ENCODE measurements at regions not wholly inside any gene's neighbourhood (a gene's known extent, or its start where the extent isn't known, plus 50 kb on each side); places are given as distances from the start of the nearest gene placed in this dataset.

DNA sequence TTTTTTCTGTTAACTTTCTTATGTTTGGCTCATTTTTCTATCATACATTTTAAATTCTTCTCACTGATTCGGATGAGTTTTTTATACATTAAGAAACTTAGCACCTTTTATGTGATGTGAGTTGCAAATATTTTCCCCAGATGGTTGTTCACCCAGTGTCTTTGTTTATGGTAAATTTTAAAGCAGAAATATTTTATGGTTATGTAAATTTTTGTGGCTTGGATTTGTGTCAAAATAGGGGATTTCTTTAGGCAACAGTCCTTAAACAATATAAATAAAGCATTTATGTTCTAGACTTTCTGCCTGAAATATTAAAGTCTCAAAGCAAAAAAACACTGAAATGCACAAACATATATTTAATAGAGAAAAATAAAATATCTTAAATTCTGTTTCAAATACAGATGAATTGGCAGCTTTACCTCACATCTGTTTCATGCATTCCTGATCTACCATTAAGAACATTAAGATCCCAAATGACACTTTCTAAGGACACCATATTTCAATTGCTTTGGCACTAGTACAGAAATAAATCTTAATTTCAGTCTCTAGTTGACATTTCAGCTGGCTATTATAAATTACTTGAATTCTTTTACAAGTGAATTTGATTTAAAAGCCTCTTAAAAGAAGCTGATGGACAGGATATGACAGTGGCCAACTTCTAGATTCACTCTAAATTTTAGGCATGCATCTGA, 646.6 kb downstream of the HACE1 start:
- peak in 1 of 2 experiments; percentile 11 for DNase-seq (ENCODE audit: low read depth in 2 of 2)

DNA sequence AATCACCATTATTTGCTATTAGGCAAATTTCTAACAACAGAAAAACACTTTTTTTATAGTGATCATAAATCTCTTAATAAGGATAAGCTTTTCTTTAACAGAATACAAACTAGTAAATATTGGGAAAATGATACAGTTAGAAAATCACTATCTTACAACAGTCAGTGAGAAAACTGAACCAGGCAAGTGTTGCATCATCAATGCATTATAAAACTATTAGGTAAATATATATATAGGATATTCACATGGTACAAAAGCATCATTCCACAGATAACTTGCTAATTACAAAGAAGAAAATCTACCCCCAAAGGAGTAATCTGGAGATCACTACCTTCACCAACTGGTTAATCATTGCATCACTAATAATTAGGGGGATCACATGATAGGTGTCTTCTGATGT, 652.1 kb downstream of the HACE1 start:
- DNase-seq (ENCODE audit: low read depth in 2 of 2) = no peak

DNA sequence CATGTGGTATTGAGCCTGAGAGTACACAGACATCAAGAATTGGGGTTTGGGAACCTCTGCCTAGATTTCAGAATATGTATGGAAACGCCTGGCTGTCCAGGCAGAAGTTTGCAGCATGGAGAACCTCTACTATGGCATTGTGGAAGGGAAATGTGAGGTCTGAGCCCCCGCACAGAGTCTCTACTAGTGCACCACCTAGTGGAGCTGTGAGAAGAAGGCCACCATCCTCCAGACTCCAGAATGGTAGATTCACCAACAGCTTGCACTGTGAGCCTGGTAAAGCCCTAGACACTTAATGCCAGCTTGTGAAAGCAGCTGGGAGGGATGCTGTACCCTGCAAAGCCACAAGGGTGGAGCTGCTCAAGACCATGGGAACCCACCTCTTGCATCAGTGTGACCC, 658.2 kb downstream of the HACE1 start:
- DNase-seq (ENCODE audit: low read depth in 2 of 2) = no peak

DNA sequence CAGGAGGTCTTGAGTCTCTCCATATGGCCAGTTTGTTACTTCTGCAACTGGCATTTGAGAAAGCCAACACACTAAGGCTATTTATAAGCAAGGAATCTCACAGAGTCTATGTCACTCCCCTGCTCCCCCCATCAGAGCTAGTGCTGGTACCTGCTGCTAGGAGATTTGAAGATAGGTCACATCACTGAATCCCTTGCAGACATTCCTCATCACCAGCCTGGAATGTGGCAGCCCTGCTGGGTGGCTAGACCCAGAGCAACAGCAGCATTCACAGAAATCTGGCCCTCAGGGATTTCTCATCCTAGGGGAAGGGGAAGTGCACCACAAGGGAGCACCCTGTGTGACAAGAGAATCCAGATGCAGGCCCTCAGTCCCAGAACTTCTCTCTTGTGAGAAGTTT, 672.1 kb downstream of the HACE1 start:
- DNase-seq (ENCODE audit: low read depth in 2 of 2) = no peak

DNA sequence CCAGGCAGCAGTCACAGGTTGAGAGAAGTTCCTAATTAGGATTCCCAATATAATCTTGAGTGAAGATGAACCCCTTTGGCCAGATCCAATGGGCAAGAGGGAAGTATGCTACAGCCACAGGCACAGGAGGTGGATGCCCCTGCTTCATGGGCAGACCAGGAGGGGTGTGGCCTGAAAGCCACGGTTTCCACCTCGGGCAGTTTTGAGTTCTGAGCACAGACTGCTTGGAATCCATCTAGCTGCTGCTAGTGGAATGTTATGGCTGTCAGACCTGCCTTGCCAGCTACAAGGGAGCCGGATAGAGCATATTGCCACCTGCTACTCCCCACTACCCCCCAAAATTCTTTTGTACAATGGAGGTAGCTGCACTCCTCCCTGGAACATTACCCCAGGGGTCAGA, 672.9 kb downstream of the HACE1 start:
- no peak for DNase-seq (ENCODE audit: low read depth in 2 of 2)

DNA sequence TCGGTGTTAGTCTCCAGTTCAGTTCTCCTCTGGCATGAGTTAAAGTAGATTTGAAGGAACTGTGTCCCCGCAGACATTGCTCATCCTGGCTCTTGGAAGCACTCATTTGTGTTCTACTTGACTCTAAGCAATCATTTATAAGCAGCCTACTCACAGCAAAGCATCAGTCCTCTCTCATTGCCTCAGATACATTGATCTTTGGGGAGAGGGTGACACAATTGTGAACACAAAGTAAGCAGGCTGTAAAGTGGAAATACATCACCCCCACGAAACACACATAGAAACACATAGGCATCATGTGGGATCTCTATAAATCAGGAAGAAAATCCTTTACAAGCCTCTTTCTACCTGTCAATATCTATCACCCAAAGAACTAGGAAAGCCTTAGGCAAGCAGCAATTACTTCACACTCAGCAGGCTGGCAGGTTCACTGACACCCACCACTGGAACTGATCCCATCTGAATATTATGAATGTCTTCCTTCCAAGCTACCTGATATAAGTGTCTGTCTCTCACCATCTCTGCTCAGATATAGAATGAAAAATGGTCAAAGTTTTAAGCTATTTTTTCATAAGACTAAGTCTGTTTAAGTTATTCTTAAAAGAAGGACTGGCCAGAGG, 675.8 kb downstream of the HACE1 start:
- DNase-seq (ENCODE audit: low read depth in 2 of 2) = no peak

DNA sequence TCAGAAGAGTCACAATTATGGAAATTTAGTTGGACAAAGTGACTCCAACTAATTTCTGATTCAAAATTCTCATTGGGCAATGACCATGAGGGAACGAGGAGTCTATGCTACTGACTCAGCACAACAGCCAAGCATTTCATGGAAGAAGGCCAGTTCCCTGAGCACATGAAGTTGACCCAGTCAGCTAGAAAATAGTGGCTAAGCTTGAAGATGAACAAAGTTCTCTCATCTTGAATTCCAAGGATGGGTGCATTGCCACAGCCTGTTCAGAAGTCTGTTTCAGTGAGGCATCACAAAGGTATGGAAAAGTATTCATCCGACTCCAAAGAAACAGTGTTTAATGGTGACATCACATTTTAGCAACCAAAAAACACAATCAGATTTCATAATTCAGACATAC, 676.9 kb downstream of the HACE1 start:
- DNase-seq (ENCODE audit: low read depth in 2 of 2) = peak; percentile 42 to 46

DNA sequence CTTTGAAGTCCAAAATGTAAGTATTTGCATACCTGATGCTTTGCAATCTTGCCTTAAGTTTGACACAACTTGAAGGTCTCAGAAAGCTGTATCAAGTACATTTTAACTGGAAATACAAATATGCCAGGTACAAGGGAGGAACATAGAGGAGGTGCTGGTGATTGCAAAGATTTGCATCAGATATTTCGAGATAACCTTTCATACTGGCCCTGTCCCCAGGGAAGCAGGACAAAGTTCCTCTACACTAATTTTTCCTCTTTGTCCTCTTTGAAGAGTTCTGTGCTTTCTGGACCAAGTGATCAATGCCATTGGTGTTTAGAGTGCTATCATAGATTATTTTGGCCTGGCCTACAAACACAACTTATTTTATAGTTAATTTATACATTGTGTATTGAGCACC, 686.1 kb downstream of the HACE1 start:
- DNase-seq (ENCODE audit: low read depth in 2 of 2) = no peak

DNA sequence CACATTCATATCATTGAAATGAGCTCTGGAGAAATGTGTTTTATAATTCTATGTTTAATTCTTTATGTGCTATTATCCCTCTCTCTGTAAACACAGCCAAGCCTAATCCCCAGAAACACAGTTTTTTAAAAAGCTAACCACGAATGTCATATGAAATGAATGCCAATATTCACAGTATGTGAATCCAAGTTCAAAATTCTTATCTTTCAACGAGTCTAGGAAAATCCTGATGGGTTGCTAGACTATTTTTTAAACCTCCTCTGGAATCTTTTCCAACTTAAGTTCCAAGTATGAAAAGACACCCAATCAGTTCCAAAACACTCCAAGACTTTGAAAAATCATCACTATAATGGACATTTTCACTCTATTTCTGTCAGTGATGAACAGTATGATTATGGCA, 689.3 kb downstream of the HACE1 start:
- DNase-seq (ENCODE audit: low read depth in 2 of 2) = no peak

DNA sequence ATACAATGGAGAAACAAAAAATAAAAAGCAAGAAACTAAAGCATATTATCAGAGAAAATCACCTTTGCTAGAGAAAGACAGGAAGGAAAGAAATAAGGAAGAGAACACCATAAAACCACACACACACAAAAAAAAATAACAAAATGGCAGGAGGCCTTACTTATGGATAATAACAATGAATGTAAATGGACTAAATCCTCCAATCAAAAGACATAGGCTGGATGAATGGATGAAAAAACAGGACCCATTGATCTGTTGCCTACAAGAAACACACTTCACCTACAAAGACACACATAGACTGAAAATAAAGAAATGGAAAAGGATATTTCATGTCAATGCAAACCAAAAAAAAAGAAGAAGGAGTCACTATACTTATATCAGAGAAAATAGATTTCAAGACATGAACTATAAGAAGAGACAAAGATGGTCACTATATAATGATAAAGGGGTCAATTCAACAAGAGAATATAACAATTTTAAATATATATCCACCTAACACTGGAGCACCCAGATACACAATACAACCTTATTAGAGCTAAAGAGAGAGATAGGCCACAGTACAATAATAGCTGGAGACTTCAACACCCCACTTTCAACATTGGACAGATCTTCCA, 693.6 kb downstream of the HACE1 start:
- no peak for DNase-seq (ENCODE audit: low read depth in 2 of 2)

DNA sequence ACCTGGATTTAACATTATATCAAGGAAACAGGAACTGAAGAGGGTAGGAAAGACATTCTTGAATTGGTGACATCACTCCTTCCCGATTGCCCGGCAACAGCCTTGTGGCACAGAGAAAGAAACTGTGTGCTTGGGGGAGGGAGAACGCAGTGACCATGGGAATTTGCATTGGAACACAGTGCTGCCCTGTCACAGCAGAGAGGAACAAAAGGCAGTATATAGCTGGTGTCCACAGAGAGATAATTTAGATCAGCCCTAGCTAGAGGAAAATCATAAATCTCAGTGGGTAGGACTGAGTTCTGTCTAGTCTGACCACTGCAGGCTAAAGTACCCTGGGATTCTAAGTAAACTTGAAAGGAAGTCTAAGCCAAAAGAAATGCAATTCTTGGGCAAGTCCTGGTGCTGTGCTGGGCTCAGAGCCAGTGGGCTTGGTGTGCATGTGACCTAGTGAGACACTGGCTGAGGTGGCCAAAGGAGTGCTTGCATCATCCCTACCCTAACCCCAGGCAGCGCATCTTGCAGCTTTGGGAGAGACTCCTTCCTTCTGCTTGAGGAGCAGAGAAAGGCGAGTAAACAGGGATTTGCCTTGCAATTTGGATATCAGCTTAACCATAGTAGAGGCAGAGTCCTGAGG, 697.6 kb downstream of the HACE1 start:
- DNase-seq (ENCODE audit: low read depth in 2 of 2) = peak; percentile 35 to 38

GRCh38 chr6:104159045-104159618, 700.6 kb downstream of the HACE1 start:
- no peak for DNase-seq (ENCODE audit: low read depth in 2 of 2)

DNA sequence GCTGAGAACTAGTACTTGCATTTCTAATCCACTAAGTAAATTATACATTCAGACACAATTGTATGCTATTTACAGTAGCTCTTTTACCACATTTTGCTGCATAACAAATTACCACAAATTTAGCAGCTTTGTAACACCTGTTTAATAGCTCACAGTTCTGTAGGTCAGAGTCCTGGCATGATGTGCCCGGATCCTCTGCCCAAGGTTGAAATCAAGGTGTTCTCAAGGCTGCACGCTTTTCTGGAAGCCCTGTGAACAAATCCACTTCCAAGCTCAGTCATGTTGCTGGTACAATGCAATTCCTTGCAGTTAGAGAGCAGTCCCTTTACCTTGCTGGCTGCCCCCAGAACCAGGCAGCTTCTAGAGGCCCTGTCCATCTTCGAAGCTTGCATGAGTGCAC, 716.0 kb downstream of the HACE1 start:
- DNase-seq (ENCODE audit: low read depth in 2 of 2) = no peak

DNA sequence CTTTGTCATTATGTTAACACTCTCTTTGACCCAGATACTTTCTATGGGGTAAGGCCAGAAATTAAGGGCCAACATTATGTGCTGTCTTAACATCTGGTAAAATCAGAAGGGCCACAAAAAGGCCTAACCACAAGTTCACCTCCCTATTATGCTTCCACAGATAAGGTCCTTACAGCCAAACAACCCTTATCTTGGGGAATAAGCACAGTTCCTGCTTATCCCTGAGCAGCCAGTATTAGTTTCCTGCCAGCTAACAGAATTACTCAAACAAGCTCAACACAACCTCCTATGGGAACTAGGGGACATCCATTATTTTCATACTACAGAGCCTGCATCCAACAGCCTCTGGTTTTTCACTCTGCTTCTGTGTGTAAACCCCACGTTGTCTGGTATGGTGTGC, 724.8 kb downstream of the HACE1 start:
- DNase-seq (ENCODE audit: low read depth in 2 of 2) = no peak

DNA sequence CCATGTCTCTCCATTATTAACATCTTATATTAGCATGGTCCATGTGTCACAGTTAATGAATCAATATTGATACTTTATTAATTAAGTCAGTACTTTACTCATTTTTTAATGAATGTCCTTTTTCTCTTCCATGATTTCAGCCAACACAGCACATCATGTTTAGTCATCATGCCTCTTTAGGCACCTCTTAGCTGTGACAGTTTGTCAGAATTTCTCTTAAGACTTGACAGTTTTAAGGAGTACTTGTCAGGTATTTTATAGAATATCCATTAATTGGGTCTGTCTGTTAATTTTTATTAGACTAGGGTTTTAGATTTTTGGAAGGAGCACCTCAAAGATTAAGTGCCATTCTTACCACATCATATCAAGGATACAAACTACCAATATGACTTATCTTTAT, 729.4 kb downstream of the HACE1 start:
- no peak for DNase-seq (ENCODE audit: low read depth in 2 of 2)

DNA sequence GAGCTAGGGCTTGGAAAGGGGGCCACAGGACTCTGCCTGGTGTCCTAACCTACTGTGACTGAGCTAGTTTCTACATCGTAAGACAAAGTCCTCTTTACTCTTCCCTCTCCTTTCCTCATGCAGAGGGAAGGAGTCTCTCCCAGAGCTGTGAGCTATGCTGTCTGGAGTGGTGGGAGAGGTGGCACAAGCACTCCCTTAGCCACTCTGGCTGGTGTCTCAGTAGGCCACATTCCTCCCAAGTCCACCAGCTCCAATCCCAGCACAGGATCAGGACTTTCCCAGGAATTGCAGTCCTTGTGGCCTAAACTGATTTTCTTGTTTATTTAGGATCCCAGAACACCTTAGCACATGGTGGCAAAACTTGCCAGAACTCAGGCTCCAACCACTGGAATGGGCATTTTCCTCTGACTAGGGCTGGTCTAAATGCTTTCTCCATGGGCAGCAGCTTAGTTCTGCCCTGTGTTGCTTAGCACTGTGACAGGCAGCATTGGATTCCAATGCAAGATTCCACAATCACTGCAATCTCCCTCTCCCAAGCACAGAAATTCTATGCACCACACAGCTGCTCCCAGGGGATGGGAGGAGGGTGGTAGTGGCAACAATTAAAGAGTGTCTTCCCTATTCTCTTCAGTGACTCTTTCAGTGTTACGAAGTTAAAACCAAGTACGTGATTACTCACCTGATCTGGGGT, 733.3 kb downstream of the HACE1 start:
- DNase-seq (ENCODE audit: low read depth in 2 of 2) = no peak

GRCh38 chr6:104123227-104123626, 736.5 kb downstream of the HACE1 start:
- no peak for DNase-seq (ENCODE audit: low read depth in 2 of 2)

DNA sequence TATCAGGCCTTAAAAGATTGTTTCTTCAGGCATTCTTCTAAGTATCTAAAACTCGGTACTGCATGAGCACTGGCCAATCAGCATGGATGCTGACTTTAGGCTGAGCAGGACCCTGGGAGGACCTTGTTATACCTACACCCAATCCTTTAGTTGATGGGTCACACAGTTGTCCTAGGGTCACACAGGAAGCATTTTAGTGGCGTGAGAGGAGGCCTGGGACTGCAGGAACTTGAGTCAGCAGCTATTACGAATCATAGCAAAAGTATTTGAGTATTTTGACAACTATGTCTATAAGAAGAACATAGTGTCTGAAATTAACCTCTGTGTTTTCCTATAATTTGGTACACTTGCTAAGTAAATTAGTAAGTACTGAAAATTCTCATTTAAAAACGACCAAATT, 741.4 kb downstream of the HACE1 start:
- peak; percentile 14 to 20 for DNase-seq (ENCODE audit: low read depth in 2 of 2)

- no peak for DNase-seq (ENCODE audit: low read depth in 2 of 2)
These were observed 749.9 kb downstream of the HACE1 start for GRCh38 chr6:104109806-104110205.

DNA sequence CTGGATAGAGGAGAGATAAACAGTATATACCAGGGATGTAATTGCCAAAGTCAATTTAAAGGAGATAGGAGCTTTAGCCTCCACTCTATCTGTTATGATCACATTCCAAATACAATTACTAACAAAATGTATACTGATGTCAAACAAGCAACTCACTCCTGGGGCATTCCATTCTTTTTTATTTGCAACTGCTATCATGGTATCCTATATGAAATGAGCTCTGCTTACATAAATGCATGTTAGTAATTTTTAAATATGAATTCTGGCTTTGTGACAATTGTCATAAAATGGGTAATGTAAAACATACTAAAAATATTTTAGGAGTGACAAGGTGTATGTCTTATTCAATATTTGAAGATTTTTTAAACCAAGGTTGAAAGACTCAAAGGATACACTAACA, 751.1 kb downstream of the HACE1 start:
- DNase-seq (ENCODE audit: low read depth in 2 of 2) = no peak

DNA sequence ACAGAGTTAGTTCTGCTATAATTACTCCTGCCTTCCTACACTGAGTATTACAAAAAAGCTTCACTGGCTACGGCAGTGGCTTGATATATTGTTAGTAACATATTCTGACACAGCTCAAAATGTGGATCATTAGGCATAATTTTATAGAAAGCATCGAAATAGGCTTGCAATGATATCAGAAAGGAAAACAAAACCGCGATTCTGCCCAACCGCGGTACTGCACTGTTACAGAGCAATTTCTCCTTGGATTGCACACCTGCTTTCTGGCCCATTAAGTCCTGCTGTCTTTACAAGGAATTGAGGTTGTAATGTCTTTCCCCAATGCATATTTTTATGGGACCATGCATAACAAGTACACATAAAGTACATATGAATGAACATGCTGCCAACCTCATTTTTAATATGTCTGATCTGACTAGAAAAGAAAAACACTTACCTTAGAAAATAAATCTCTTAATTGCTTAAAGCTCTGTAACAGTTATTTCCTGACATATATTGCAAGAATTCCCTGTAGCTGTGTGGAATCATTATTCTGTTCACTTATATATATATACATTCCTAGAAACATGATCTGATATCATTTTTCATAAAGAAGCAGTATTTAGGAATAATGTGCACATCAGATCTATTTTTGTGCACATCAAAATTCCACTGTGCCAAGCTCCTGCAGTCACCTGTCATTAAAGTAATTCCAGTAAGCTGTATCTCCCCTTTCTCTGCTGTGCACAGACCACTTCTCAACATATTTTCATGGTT, 763.9 kb downstream of the HACE1 start:
- DNase-seq (ENCODE audit: low read depth in 2 of 2) = no peak
